ENCODE measurements at regions not wholly inside any gene's neighbourhood (a gene's known extent, or its start where the extent isn't known, plus 50 kb on each side); places are given as distances from the start of the nearest gene placed in this dataset.
"Not testable (repeated sequence)": the region's sequence is repeated elsewhere in the genome, so short reads cannot be mapped to it uniquely, and the experiment has no call there.

- Mint-ChIP-seq H3K27ac (peak overlapping the region in 2 of 6 donors; percentile 4 to 18), H3K9me3 (peaks cover 3 to 10% (median 4%) of the 10 kb centered on the region in 6 donors), H3K27me3 (ENCODE audit: low read depth in 3 of 3) (no peaks in the 10 kb centered on the region), H3K4me3 (no peak overlapping the region), H3K4me1 (peaks cover 35 to 61% of the 10 kb centered on the region in 2 donors), H3K36me3 (peaks cover 10 to 24% (median 20%) of the 10 kb centered on the region in 3 donors)
- DNase-seq: no peak
Observed at GRCh38 chr14:89524412-89524811, 107.4 kb upstream of the FOXN3 start.

DNA sequence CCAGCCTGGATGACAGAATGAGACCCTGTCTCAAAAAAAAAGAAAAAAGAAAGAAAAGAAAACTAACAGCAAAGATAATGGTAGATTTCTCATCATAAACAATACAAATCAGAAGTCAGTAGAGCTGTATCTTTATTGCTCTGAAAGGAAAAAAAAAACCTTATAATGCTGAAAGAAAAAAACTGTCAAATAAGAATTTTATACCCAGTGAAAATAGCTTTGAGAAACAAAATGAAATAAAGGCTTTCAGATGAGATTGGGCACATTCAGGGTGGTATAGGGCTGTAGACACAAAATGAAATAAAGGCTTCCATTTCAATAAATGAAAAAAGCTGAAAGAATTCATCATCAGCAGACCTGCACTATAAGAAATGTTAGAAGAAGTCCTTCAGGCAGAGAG is 105.0 kb upstream of the FOXN3 start:
- DNase-seq: no peak
- Mint-ChIP-seq H3K36me3 (peaks cover 17 to 26% (median 23%) of the 10 kb centered on the region in 3 donors), H3K9me3 (peaks cover 3 to 10% (median 4%) of the 10 kb centered on the region in 6 donors), H3K4me3 (no peak overlapping the region), H3K27me3 (ENCODE audit: low read depth in 3 of 3) (peaks cover 0 to 2% (median 0%) of the 10 kb centered on the region in 3 donors), H3K27ac (peak overlapping the region in 1 of 6 donors; percentile 48), H3K4me1 (peaks cover 49 to 80% of the 10 kb centered on the region in 2 donors)

- peaks cover 47 to 67% of the 10 kb centered on the region in 2 donors for H3K4me1 Mint-ChIP-seq
Observed at GRCh38 chr14:89519040-89519439, 102.0 kb upstream of the FOXN3 start.

GRCh38 chr14:89516173-89516572 is 99.1 kb upstream of the FOXN3 start:
- H3K36me3 Mint-ChIP-seq: peaks cover 18 to 27% (median 24%) of the 10 kb centered on the region in 3 donors
- H3K4me3 Mint-ChIP-seq: no peak overlapping the region
- H3K27me3 Mint-ChIP-seq (ENCODE audit: low read depth in 3 of 3): peaks cover 0 to 2% (median 2%) of the 10 kb centered on the region in 3 donors
- peaks cover 59 to 70% of the 10 kb centered on the region in 2 donors for H3K4me1 Mint-ChIP-seq
- no peak overlapping the region for H3K27ac Mint-ChIP-seq
- peaks cover 0 to 3% (median under 1%) of the 10 kb centered on the region in 6 donors for H3K9me3 Mint-ChIP-seq
- DNase-seq: no peak

More at GRCh38 chr14:89519040-89519439, 102.0 kb upstream of the FOXN3 start:
- no peak overlapping the region for H3K27ac Mint-ChIP-seq
- peaks cover 0 to 2% (median 0%) of the 10 kb centered on the region in 3 donors for H3K27me3 Mint-ChIP-seq (ENCODE audit: low read depth in 3 of 3)
- peaks cover 21 to 34% (median 23%) of the 10 kb centered on the region in 3 donors for H3K36me3 Mint-ChIP-seq
- no peak overlapping the region for H3K4me3 Mint-ChIP-seq
- DNase-seq: no peak
- peaks cover 3 to 10% (median 4%) of the 10 kb centered on the region in 6 donors for H3K9me3 Mint-ChIP-seq

DNA sequence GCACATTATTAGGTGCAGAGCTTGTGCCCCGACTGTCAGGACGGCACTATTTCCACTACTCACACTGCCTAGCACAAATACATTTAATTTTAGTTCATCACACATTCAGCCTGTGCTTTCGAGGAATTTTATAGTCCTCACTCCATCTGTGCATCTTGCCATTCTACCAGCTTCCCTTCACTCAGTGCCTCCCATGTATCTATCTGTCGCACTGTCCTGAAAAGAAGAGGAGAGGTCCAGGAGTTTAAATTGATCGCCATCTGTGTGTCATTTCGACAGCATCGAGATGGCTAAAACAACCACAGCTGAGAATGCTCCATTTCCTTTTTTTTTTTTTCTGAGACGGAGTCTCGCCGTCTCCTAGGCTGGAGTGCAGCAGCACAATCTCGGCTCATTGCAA is 97.6 kb upstream of the FOXN3 start:
- Mint-ChIP-seq H3K4me1 (peaks cover 72 to 74% of the 10 kb centered on the region in 2 donors), H3K27ac (no peak overlapping the region), H3K36me3 (peaks cover 15 to 19% (median 18%) of the 10 kb centered on the region in 3 donors), H3K9me3 (no peaks in the 10 kb centered on the region), H3K4me3 (no peak overlapping the region), H3K27me3 (ENCODE audit: low read depth in 3 of 3) (peaks cover 0 to 7% (median 2%) of the 10 kb centered on the region in 3 donors)
- no peak for DNase-seq

DNA sequence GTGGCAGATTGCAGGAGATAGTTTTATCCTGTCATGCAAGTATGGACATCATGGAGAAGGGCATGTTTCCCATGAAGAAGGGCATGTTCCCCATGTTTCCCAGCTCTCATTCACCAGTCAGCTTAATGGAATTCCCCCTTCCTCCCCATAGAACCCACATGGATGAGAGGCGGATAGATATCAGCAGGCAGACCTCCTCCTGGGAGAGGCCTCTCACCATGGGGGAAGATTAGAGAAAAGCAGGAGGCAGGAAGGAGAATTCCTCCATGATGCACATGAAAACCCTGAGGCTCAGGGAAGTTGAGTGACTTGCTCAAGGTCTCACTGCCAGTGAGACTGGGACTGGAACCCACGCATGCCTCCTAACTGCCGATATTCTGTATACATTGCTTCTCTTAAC is 92.9 kb upstream of the FOXN3 start:
- Mint-ChIP-seq H3K27ac (peak overlapping the region; percentile 94 to 99 (median 98)), H3K4me3 (peak overlapping the region; percentile 74 to 88 (median 84)), H3K9me3 (no peaks in the 10 kb centered on the region), H3K27me3 (ENCODE audit: low read depth in 3 of 3) (peaks cover 0 to 7% (median 1%) of the 10 kb centered on the region in 3 donors), H3K36me3 (peaks cover 0 to 13% (median 3%) of the 10 kb centered on the region in 3 donors), H3K4me1 (peaks cover 70 to 73% of the 10 kb centered on the region in 2 donors)
- DNase-seq: no peak

DNA sequence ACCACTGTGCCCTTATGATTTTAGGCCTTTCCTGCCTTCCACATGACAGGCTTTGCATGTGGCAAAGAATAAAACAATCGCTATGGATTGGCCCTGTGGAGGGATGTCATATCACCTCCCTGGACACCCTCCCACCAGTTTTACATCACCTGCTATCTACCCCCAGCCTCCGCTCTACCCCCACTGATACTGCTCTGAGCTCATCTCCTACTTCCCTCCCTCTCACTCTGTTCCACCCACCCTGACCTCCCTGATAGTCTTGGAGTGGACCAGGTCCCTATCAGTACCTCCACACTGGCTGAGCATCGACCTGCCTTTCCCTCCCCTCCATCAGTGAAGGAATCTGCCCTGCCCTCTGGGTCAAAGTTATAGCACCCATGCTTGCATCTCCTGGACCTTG is 91.8 kb upstream of the FOXN3 start:
- H3K4me1 Mint-ChIP-seq: peaks cover 73 to 77% of the 10 kb centered on the region in 2 donors
- peaks cover 2 to 10% (median 2%) of the 10 kb centered on the region in 3 donors for H3K36me3 Mint-ChIP-seq
- DNase-seq: no peak
- H3K9me3 Mint-ChIP-seq: no peaks in the 10 kb centered on the region
- H3K4me3 Mint-ChIP-seq: peak overlapping the region in 3 of 5 donors; percentile 25 to 41 (median 35)
- H3K27me3 Mint-ChIP-seq (ENCODE audit: low read depth in 3 of 3): peaks cover 0 to 9% (median 1%) of the 10 kb centered on the region in 3 donors
- H3K27ac Mint-ChIP-seq: peak overlapping the region; percentile 71 to 99 (median 84)

DNA sequence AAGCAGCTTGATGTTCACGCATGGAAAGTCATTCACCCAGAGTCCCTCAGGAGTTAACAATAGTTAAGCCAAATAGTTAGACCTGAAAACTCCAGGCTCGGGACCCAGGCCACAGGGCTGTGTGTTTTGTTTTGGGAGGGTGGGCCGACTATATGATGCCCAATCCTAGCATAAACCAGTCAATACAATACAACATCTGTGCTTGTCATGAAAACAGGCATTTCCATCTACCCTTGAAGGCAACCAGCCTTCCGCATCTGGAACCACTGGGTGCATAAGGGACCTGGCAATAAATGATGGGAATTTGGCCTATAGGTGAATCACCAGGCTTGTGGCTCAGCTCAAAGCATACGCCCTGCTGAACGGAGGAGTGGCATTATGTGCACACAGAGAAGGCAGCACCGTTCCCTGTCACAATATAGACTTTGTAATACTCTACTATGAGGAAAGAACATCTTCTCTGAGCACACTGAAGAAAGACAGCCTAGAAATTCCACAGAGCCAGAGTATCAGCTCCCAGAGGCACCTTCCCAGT is 91.0 kb upstream of the FOXN3 start:
- DNase-seq: no peak
- H3K27me3 Mint-ChIP-seq (ENCODE audit: low read depth in 3 of 3): peaks cover 0 to 9% (median 1%) of the 10 kb centered on the region in 3 donors
- peaks cover 80 to 83% of the 10 kb centered on the region in 2 donors for H3K4me1 Mint-ChIP-seq
- H3K9me3 Mint-ChIP-seq: no peaks in the 10 kb centered on the region
- H3K4me3 Mint-ChIP-seq: peak overlapping the region in 2 of 5 donors; percentile 20 to 23
- peak overlapping the region; percentile 58 to 99 (median 92) for H3K27ac Mint-ChIP-seq
- H3K36me3 Mint-ChIP-seq: peaks cover 0 to 8% (median 7%) of the 10 kb centered on the region in 3 donors

DNA sequence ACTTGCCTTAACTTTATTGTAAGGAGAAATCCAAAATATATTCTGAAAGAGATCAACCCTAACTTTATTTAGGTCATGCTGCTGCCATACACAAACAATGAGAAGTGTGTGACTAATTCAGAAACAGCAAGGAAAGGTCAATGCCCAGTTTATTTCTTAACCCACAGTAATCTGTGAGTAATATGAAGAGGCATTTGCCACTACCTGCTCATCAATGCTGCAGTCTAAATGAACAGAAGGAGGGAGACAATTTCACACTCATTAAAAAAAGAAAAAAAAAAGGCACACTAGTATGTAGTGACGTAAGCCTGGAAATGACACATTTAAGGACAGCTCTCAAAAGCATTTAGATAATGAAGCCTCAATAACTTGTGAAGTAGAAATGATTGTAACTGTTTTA is 90.5 kb upstream of the FOXN3 start:
- peaks cover 0 to 7% (median 6%) of the 10 kb centered on the region in 3 donors for H3K36me3 Mint-ChIP-seq
- no peaks in the 10 kb centered on the region for H3K9me3 Mint-ChIP-seq
- peaks cover 0 to 9% (median 1%) of the 10 kb centered on the region in 3 donors for H3K27me3 Mint-ChIP-seq (ENCODE audit: low read depth in 3 of 3)
- peak overlapping the region in 2 of 5 donors; percentile 5 to 19 for H3K4me3 Mint-ChIP-seq
- DNase-seq: peak; percentile 22 to 52 (median 26)
- H3K27ac Mint-ChIP-seq: peak overlapping the region; percentile 13 to 99 (median 92)
- peaks cover 82 to 87% of the 10 kb centered on the region in 2 donors for H3K4me1 Mint-ChIP-seq

GRCh38 chr14:89506891-89507452 is 89.9 kb upstream of the FOXN3 start:
- H3K27me3 Mint-ChIP-seq (ENCODE audit: low read depth in 3 of 3); H3K4me3 Mint-ChIP-seq; H3K9me3 Mint-ChIP-seq; DNase-seq; H3K36me3 Mint-ChIP-seq: not testable (repeated sequence)
- Mint-ChIP-seq H3K4me1 (peaks cover 79 to 85% of the 10 kb centered on the region in 2 donors), H3K27ac (peak overlapping the region in 4 of 6 donors; percentile 58 to 99 (median 96))

GRCh38 chr14:89504602-89505313 is 87.7 kb upstream of the FOXN3 start:
- peaks cover 3 to 11% (median 5%) of the 10 kb centered on the region in 3 donors for H3K36me3 Mint-ChIP-seq
- H3K9me3 Mint-ChIP-seq: no peaks in the 10 kb centered on the region
- peak overlapping the region; percentile 50 to 70 (median 64) for H3K4me3 Mint-ChIP-seq
- DNase-seq: peak; percentile 56 to 60 (median 60)
- H3K27me3 Mint-ChIP-seq (ENCODE audit: low read depth in 3 of 3): peaks cover 0 to 3% (median 1%) of the 10 kb centered on the region in 3 donors
- H3K4me1 Mint-ChIP-seq: peaks cover 62 to 70% of the 10 kb centered on the region in 2 donors
- peak overlapping the region; percentile 8 to 87 (median 67) for H3K27ac Mint-ChIP-seq

DNA sequence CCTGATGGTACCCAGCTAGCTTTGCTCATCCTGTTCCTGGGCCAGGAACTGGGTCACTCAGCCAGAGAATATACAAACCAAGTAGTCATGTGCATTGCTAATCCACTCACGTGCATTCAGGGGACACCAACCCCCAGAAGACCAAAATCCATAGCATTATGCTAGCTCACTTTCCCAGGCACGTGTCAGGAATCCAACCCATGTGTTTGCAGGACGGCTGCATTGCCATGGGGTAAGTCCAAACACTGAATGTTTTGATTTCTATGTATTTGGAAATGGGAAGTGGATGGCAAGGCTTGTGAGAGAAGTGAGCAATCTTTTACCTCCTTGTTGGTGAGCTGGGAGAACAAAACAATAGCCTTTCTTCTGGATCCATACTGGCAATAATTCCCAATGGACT is 87.1 kb upstream of the FOXN3 start:
- no peak for DNase-seq
- H3K27ac Mint-ChIP-seq: peak overlapping the region; percentile 8 to 80 (median 67)
- peak overlapping the region in 4 of 5 donors; percentile 18 to 70 (median 66) for H3K4me3 Mint-ChIP-seq
- peaks cover 0 to 3% (median 1%) of the 10 kb centered on the region in 3 donors for H3K27me3 Mint-ChIP-seq (ENCODE audit: low read depth in 3 of 3)
- H3K9me3 Mint-ChIP-seq: no peaks in the 10 kb centered on the region
- H3K36me3 Mint-ChIP-seq: peaks cover 3 to 11% (median 5%) of the 10 kb centered on the region in 3 donors
- H3K4me1 Mint-ChIP-seq: peaks cover 55 to 63% of the 10 kb centered on the region in 2 donors

- H3K36me3 Mint-ChIP-seq: peaks cover 3 to 11% (median 5%) of the 10 kb centered on the region in 3 donors
- H3K4me1 Mint-ChIP-seq: peaks cover 52 to 57% of the 10 kb centered on the region in 2 donors
- H3K4me3 Mint-ChIP-seq: peak overlapping the region; percentile 18 to 70 (median 64)
- DNase-seq: no peak
- peak overlapping the region in 5 of 6 donors; percentile 8 to 80 (median 55) for H3K27ac Mint-ChIP-seq
- H3K27me3 Mint-ChIP-seq (ENCODE audit: low read depth in 3 of 3): peaks cover 0 to 3% (median 0%) of the 10 kb centered on the region in 3 donors
- H3K9me3 Mint-ChIP-seq: no peaks in the 10 kb centered on the region
Observed at GRCh38 chr14:89503431-89503996, 86.5 kb upstream of the FOXN3 start.
